ENCODE measurements at regions not wholly inside any gene's neighbourhood (a gene's known extent, or its start where the extent isn't known, plus 50 kb on each side); places are given as distances from the start of the nearest gene placed in this dataset.

- TF ChIP-seq CTCF (IDR thresholded peaks at IDR 0.05), result no peak
- TF ChIP-seq POLR2A (IDR thresholded peaks at IDR 0.05), result no peak
These were observed 117.6 kb upstream of the PWP1 start for GRCh38 chr12:107567876-107568619.

Data from body of pancreas (tissue), 4 donors.